Adrenal gland (tissue), 5 donors: ENCODE measurements at regions not wholly inside any gene's neighbourhood (a gene's known extent, or its start where the extent isn't known, plus 50 kb on each side); places are given as distances from the start of the nearest gene placed in this dataset.

Source experiments
- POLR2A ChIP-seq, 2 donors: fragments of 450-650 bp; IDR thresholded peaks; one replicate each; pipeline ENCODE4 v1.6.1; 2017; ENCODE audit warnings: antibody characterized with exemption in 2 of 2, mild to moderate bottlenecking in 2 of 2, moderate library complexity in 1 of 2
- TF ChIP-seq, protein P1 (sequence below), 6 experiments: fragments of 450-650 bp in 4 of 6; fragments of 200-600 bp in 2 of 6; sonication (generic) in 1 of 6; IDR thresholded peaks; 1 replicate in 5 of 6; 2 replicates in 1 of 6; pipeline versions ENCODE4 v1.5.1 to v1.8.0; 2016 to 2021; ENCODE audit warnings: antibody characterized with exemption in 6 of 6, mild to moderate bottlenecking in 2 of 6, moderate library complexity in 1 of 6
- donor health status: DM: no; HTN: no; CAD: no.

DNA sequence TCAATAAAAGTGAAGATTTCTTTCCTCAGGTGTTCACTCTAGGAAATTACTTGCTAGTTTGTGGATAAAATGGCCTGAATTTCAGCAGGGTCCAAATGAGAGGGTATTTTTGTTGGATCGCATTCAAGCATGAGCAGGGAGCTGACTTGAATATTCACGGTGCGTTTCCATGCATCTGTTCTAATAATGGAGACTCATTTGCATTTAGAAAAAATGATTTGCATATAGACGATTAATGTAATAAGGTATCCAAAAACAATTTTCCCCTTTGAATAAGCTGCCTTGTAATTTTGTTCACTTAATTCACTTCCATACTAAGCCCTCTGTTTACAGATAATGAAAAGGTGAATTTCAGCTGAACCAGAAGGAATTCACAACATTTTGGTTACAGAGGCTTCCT is 130.9 kb upstream of the AJAP1 start:
- TF ChIP-seq, protein P1, sequence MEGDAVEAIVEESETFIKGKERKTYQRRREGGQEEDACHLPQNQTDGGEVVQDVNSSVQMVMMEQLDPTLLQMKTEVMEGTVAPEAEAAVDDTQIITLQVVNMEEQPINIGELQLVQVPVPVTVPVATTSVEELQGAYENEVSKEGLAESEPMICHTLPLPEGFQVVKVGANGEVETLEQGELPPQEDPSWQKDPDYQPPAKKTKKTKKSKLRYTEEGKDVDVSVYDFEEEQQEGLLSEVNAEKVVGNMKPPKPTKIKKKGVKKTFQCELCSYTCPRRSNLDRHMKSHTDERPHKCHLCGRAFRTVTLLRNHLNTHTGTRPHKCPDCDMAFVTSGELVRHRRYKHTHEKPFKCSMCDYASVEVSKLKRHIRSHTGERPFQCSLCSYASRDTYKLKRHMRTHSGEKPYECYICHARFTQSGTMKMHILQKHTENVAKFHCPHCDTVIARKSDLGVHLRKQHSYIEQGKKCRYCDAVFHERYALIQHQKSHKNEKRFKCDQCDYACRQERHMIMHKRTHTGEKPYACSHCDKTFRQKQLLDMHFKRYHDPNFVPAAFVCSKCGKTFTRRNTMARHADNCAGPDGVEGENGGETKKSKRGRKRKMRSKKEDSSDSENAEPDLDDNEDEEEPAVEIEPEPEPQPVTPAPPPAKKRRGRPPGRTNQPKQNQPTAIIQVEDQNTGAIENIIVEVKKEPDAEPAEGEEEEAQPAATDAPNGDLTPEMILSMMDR (IDR thresholded peaks at IDR 0.05), result no peak
- no peak for TF ChIP-seq POLR2A (IDR thresholded peaks at IDR 0.05)
